Stimulated activated CD4-positive, alpha-beta T cell treated with anti-CD3 and anti-CD28 coated beads, Interleukin-15, amount 100 ng/mL, for 1 hour (primary cell): ENCODE measurements at regions not wholly inside any gene's neighbourhood (a gene's known extent, or its start where the extent isn't known, plus 50 kb on each side); places are given as distances from the start of the nearest gene placed in this dataset.

ENCODE experiments used
- DNase-seq, 2 donors: peaks; one replicate each; pipeline ENCODE4 v3.0.0-alpha.2; 2020; ENCODE audit warnings: low read depth in 1 of 2, low spot score in 1 of 2

DNA sequence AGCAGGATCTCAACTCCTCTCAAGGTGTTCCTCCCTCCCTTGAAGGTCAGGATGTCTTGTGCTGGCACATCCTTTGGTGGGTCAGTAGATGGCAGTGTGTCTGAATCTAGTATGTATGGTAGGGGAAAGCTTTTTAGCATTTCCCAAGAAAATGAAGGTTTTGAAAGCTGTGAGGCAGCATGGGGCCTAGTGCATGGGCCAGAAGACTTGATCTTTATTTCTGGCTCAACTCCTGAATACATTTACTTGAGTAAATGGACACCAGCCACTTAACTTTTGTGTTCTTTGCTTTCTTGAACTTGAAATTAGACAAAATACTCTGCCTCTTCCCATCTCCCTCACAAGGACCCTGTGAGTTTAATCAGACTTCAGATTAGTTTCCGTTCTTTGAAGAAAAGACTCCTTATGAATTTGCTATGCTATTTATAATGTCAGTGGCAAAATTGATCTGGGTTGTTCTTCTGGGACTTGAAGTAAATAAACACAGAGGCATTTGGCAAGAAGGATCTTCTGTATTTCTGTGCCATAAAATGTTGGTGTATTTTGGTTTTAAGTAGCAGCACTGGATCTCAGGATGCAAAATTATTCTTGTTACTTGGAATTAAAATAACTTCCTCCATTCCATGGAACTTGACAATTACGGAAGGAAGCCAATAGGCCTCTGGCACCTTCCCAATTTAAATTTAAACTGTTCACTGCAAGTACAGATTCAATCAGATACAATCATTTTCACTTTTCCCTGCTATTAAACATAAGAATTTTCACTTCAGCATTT, 288.8 kb downstream of the CASP12 start:
- no peak for DNase-seq

GRCh38 chr11:104602643-104603042, 295.6 kb downstream of the CASP12 start:
- DNase-seq = no peak

DNA sequence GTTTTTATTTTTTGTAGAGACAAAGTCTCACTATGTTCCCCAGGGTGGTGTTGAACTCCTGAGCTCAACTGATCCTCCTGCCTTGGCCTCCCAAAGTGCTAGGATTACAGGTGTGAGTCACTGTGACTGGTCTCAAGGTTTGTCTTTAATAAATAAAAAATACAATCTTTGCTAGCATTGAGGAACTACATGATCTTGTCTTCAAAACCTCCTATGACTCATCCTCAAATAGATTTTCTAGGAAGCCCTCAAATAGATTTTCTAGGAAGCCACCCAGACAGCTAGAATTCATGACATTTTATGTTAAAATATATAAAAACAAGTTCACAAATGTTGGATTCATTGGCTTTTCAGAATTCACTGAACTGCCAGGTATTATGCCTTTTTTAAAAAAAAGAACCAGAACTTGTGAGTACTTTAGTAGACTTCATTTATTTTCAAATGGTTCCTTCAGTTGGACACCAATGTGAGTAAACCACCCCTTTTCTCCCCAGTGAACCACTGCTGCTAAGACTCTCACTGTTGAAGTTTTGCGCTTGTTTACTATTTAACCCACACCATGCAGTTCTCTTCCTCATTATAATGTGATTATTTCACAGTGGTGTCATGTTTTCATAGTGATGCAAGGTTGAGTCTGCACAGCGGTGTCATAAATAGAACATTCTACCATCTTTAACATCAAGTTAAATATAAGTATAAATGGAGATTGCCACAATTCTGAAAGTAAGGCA, 303.9 kb downstream of the CASP12 start:
- DNase-seq = no peak

DNA sequence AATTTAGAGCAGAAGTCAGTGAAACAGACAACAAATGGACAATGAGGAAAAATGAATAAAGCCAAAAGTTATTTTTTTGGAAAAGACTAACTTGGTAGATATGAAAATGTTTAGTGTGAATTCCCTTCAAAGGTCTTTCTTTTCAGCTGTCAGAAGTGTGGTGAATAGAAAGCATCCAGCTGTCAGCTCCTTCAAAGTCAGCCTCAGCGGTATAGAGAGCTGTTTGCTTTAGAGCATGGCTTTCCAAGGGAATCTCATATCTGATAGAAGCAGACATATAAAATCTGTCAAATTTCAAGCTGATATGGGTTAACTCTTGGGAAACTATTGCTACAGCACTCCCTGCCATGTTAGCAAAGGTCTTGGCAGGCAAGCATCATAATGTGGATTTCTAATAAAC, 309.3 kb downstream of the CASP12 start:
- no peak for DNase-seq

GRCh38 chr11:104588446-104588845, 309.8 kb downstream of the CASP12 start:
- no peak for DNase-seq

DNA sequence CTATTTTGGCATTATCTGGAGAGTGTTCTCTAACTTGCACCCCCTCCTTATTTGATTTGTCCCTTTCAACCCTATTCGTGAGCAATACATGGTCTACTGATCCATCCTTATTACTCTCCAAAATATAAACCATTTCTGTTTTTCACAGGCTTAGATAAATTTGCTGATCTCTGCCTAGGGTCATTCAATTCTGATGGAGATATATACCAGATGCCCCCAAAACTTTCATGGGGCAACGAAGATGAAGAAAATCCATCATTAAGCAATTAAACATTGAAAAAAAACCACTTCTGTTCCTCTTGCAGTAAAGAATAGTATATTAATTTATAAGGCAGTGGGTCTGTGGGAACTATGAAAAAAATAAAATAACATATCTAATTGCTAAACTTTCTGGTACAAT, 313.4 kb downstream of the CASP12 start:
- DNase-seq = no peak

GRCh38 chr11:104583857-104584256, 314.4 kb downstream of the CASP12 start:
- no peak for DNase-seq

DNA sequence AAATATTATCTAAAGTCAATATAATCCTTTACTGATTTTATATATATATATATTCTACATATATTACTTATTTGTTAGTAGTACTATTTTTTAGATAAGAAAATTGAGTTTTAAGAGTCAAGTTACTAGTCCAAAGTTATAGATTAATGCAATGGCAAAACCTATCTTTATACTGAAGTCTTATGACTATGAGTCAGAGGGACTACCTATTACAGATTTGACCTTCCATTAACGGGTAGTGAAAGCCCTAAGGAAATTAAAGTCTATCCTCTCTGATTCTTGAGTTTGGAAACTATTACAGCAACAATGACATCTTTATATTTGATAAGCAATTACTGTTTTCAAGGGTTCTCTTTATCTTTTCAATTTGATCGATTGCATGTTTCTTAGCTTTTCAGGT, 315.8 kb downstream of the CASP12 start:
- DNase-seq = no peak

GRCh38 chr11:104581246-104581980, 316.8 kb downstream of the CASP12 start:
- DNase-seq = no peak

- DNase-seq = no peak
Measured at GRCh38 chr11:104573441-104573990, 324.7 kb downstream of the CASP12 start.

- no peak for DNase-seq
Measured at GRCh38 chr11:104572279-104572678, 326.0 kb downstream of the CASP12 start.

DNA sequence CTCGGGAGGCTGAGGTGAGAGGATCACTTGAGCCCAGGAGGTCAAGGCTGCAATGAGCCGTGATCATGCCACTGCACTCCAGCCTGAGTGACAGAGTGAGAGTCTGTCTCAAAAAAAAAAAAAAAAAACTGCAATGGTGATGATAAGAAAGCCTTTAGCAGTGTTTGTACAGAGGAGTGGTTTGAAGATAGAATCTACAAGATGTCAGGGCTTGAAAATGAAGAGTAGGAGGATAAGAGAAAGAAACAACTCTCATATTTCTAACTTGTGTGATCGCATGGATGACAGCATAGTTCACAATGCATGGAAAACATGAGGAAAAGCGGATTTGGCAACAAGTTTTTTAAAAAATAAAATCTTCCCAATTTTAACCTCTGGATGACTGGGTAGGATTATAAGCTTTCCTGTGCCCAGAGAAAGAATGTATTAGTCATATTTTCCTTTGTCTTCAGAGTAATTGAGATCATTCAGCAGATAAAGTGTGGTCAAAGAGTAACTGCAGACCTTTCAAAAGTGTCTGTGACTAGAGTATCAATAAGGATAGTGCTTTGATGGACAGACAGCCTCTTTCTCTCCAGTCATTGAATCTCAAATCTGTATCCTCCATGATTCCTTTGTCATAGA, 328.1 kb downstream of the CASP12 start:
- no peak for DNase-seq

DNA sequence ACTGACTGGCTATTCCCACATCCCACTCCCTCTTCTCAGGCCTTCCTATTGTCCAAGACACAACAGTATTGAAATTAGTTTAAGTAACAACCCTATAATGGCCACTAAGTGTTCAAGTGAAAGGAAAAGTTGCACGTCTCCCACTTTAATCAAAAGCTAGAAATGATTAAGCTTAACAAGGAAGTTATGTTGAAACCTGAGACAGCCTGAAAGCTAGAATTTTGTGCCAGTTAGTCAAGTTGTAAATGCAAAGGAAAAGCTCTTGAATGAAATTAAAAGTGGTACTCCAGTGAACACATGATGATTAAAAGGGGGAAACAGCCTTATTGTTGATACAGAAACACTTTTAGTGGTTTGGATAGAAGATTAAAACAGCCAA, 332.7 kb downstream of the CASP12 start:
- DNase-seq = no peak

DNA sequence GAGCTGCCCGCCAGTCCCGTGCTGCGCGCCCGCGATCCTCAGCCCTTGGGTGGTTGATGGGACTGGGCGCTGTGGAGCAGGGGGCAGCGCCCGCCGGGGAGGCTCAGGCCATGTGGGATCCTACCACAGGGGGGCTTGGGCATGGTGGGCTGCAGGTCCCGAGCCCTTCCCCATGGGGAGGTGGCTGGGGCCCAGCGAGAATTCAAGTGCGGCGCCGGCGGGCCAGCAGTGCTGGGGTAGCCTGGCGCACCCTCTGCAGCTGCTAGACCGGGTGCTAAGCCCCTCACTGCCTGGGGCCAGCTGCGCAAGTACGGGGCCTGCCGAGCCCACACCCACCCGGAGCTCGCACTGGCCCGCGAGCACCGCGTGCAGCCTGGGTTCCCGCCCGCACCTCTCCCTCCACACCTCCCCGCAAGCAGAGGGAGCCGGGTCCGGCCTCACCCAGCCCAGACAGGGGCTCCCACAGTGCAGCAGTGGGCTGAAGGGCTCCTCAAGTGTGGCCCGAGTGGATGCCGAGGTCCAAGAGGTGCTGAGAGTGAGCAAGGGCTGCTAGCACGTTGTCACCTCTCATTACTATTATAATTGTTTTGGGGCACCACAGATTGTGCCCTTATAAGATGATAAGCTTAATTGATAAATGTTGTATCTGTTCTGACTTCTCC, 333.2 kb downstream of the CASP12 start:
- no peak for DNase-seq

DNA sequence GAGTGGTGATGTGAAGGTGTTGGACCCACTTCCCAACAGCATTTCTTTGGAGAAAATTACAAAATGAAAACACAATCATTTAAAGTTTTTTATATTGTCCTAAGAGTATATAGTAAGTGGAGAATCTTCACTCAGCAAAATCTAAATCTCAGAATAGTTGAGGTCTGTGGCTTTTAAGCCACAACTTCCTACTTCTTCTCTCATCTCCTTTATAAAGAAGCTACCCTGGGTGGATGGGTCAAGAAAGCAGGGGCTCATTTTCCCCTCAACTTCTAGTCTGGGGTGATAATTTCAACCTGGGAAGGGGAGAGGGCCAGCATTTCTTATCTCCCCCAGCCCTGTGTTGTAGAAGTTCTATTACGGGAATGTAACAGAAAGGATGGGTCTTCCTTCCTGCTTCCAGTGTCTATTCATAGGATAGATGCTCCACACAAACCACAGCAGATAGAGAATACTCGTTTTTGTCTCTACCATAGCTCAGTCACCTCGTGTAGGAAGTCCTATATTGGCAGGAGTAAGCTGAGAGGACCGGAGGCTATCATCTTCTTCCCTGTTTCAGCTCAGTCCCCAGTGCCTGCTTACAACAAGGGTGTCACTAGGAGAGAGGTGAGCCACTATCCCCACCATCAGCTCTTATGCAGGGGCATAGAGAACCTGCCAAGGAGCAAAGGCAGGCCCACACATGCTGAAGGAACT, 341.5 kb downstream of the CASP12 start:
- no peak for DNase-seq

DNA sequence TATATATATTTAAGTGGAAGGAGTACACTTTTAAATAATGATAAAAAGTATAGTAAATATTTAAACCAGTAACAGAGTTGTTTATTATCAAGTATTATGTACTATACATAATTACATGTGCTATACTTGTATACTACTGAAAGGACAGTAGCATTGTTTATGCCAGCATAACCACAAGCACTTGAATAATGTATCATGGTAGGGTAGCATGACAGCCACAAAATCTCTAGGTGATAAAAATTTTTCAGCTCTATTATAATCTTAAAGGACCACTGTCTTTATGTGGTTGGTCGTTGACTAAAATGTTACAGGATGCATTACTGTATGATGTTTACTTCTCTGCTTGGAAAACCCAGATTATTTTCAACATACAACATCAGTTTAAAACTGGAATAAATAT, 349.2 kb downstream of the CASP12 start:
- DNase-seq = no peak

DNA sequence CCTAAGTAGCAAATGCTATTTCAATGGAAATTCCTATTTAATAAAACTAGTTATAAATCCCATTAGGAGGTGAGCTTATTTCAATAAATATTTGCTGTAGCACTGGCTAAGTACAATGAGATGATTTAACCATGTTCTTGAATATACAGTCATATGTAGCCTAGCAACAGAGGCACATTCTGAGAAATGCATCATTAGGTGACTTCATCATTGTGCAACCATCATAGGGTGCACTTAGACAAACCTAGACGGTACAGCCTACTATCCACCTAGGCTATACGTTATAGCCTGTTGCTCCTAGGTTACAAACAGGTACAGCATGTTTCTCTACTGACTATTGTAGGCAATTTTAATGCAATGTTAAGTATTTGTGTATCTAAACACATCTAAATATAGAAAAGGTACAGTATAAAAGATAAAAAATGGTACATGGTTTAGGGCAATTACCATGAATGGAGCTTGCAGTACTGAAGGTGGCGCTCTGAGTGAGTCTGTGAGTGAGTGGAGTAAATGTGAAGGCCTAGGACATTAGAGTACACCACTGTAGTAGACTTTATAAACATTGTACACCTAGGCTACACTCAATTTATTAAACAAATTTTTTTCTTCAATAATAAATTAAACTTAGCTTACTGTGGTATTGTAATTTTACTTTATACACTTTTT, 350.1 kb downstream of the CASP12 start:
- DNase-seq = no peak

DNA sequence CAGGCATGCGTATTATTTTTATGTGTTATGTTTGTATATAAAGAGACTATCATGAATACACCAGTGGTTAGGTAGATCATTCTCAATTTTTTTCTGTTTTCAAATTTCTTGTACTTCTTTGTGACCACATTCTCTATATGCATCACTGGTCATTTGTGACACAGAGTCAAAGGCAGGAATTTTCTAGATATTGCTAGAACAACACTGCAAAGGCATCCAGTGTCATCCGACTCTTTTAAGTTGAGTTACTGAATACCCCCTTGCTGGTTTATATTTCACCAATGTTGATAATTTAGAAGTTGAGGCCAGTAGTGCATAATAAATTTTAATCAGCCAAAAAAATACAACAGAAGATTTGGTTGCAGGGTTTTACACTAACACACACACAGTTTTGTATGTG, 351.8 kb downstream of the CASP12 start:
- no peak for DNase-seq

DNA sequence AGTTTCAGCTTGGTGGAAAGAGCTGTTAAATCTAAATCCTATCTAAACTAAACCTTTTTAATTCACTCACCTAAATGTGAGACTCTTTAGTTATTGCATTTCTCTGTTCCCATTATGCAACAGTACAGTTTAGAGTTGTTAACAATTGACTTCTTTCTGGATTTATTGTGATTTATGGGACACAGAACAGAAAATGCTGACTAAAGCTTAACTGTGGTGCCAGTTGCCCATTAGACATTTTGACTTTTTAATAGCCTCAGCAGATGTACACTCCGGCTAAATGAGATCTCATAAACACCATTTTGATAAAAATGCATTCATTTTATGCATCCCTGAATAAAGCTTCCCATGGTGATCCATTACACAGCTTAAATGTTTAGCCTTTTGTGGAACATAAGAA, 356.6 kb downstream of the CASP12 start:
- no peak for DNase-seq

DNA sequence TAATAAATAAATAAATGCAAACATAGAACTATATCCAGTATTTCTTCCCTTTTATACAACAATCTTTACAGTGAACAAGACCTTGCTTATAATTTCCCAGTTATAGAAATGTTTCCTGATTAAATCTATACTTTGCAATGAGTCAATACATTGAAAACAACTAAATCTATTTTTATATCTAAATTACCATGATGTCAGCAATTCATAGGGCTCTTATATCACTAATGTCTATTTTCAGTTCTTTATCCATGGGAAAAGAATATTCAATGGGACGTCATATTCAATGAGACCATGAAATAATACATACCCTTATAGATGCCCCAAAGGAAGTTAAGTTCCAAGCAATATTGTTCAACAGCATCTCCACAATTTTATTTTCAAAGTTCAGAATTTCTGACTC, 359.9 kb downstream of the CASP12 start:
- no peak for DNase-seq
